ENCODE measurements at regions not wholly inside any gene's neighbourhood (a gene's known extent, or its start where the extent isn't known, plus 50 kb on each side); places are given as distances from the start of the nearest gene placed in this dataset.
"Not testable (repeated sequence)": the region's sequence is repeated elsewhere in the genome, so short reads cannot be mapped to it uniquely, and the experiment has no call there.

DNA sequence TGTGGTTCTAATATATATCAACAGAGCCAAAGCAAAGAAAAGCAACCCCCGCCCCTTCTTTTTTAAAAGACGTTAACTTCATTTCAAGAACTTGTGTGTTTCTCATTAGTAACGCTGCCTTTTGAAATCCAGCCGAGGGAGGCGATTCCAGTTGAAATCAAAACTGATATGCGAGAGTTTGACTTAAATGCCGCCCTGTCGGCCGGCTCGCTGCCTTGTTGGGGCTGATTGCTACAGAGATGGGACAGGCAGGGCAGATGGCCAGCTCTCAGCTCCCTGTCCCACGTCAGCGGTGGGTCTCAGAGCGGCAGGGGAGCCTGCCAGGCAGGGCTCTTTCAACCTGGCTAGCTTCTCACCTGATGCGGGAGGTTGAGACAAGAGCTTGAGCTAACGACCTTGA is 51.9 kb upstream of the ALX4 start:
- DNase-seq: peak; percentile 8

DNA sequence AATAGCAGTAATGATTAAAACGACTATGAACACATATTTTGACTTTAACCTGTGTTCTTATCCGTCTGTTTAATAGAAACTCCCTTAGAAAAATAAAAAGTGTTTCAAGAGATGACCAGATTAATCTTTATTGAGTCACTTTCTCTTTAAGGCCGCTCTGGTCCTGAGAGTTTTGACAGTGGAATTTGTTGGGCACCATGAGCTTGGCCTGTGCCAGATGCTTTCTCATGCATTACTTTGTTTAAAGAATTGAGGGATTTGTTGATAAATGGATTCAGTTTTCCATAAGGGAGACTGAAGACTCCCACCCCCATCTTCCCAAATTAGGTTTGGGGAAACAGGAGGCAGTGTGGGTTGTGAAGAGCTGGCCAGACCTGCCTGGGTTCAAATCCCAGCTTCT is 53.2 kb upstream of the ALX4 start:
- no peak for DNase-seq

DNA sequence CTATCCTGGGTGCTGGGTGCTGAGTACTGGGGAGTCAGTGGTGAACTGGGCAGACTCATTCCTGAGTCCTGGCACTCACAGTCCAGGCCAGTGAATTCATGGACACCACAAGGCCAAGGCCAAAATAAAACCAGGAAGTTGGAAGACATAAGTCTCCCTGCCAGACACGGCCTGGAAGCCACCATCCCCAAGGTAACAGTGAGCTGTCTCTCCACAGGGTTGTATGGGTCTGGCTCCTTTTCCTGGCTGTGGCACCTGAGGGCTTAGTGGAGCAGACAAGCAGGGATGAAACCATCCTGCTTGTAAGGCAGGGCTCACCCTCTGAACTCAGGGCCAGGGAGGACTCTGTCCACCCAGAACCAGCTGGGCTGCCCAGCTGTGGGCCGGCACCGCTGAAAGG is 54.7 kb upstream of the ALX4 start:
- no peak for DNase-seq

DNA sequence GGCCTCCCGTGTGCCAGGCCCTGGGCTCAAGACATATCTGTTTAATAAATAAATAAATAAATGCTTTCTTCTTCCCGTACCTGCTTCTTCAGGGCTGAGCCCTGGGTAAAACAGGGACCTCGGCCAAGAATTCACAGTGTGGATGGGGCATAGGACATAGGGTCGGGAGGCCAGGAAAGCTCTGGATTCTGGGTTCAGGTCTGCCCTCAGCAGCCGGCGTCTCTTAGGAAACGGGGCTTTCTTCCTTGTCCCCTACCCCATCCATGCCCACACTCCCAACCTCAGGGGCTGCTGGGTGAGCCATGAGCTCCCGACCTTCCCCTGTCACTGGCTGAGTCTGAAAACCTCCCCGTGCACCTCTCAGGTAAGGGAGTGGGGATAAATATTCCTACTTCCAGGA is 55.7 kb upstream of the ALX4 start:
- DNase-seq: no peak

DNA sequence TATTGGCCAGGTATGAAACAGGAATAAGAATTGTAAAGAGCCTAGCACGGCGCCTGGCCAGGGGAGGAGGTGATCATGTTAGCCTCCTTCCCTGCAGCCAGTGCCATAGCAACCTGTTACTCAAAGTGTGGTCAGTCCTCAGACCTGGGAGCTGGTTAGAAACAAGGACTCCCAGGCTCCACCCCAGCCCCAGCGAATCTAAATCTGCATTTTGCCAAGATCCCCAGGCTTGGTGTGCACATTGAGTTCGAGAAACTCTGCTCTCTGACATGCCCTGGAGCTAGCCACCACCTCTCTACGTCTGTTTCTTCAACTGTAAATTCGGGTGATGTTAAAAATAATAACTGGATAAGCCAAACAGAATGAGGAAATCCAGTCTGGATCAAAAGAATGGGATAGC is 56.1 kb upstream of the ALX4 start:
- DNase-seq: no peak

DNA sequence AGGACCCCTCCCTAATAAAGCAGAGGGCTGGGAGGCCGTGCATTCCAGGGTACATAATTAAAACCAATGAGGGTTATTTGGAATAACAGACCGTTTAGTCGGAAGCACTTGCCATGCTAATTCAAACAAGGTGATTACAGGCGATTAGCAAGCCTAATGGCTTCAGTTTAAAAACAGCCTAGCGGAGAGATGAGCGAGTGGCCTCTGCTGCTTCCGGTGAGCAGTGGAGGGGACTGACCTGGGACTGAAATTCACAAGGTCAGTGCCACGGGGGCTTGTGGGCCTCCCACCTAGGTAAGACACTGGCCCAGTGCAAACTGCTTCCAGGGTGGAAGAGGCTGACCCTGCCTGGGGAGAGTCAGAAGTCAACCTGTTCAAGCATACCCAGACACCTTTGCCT is 56.8 kb upstream of the ALX4 start:
- no peak for DNase-seq

DNA sequence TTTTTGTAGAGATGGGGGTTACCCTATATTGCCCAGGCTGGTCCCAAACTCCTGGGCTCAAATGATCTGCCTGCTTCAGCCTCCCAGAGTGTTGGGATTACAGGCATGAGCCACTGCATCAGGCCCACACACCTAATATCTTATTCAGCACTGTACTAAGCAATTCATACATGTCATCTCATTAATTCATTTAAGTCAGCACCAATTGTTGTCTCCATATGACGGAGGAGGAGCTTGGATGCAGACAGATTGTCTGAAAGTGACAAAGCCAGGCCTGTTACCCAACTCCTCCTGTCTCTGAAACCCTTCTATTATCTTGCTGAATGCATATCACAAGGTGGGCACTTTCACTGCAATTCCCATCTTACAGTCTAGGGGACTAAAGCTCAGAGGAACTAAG is 57.5 kb upstream of the ALX4 start:
- DNase-seq: no peak

DNA sequence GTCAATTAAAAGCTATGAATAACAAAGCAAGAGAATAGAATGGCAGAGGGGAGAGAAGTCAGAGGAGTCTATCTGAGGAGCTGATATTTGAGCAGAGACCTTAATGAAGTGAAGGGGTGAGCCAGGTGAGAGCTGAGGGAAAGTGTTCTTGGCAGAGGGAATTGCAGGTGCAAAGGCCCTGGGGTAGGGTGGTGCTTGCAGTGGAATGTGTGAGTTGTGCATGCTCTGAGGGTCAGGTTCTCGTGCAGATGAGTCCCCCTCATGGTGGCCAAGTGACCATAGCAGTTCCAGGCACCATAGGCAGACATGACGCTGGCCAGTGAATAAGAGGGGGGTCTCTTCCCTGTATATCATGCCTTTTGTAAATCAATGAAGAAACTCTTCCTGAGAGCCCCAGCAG is 58.9 kb upstream of the ALX4 start:
- no peak for DNase-seq

DNA sequence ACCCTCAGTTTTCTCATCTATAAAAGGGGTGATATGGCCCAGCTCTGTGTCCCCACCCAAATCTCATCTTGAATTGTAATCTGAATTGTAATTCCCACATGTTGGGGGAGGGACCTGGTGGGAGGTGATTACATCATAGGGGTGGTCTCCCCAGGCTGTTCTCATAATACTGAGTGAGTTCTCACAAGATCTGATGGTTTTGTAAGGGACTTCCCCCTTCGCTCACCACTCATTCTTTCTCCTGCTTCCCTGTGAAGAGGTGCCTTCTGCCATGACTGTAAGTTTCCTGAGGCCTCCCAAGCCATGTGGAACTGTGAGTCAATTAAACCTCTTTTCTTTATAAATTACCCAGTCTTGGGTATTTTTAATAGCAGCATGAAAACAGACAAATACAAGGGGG is 61.1 kb upstream of the ALX4 start:
- DNase-seq: not testable (repeated sequence)

DNA sequence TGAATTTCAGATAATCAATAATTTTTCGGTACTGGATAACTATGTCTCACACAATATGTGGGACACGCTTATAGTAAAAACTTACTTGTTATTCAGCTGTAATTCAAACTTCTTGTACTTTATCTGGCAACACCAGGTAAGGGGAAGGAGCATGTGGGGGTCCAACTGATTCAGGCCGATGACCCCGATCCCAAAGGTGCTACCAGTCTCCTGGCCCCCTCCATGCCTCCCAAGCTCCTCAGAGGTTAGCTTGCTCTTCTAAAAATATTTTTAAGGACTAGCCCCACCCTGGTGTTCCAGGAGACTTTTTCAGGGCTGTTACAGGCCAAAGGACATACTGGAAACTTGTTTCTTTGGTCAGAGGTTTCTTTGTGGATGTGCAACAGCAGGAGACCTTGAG is 61.8 kb upstream of the ALX4 start:
- DNase-seq: no peak

DNA sequence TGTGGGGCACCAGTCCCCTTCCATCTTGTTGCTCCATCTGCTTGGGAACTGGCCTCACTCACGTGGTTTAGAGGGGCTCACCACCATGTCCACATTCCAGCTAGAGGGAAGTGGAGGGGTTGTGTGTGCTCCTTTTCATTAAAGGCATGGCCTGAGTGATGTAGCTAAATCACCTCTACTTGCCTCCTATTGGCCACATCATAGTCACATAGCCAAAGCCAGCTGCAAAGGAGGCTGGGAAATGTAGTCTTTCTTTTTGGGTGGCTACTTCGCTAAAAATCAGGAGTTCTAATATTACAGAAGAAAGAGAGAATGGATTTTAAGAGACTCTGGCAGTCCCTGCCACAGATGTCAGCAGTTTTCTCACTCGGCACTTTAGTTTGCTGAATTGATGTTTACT is 63.0 kb upstream of the ALX4 start:
- no peak for DNase-seq

DNA sequence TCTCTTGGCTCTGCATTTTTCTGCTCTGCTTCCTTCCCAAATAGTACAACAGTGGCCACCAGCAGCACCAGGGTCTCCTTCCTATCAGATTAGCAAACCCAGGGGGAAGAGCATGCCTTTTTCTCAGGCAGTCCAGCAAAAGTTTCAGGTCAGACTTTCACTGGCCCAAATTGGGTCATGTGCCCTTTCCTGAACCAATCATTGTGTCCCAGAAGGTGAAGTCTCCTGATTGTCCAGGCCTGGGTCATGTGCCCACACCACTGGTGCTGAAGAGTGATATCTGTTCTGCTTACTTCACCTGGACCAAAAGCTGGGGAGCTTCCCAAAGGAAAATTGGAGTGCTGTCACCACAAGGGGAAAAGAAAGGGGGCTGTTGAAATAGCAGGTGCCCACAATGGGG is 64.1 kb upstream of the ALX4 start:
- DNase-seq: no peak

DNA sequence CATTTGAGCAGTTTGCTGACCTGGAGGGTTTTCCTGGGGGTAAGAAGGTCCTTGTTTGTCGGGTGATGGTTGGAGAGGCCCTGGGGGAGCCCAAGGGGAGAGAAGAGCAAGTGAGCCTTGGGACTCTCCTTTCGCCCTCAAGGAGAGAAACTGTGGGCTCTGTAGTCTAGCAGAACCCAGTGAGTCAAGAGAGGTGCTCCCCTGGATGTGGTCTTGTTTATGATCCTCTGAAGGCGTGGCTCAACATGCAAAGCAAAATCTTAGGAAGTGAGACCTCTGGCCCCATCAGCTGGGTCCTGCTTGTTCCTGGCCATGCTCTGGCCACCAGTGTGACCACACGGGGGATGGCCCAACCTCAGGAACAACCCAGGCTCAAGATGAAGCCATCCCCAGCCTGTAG is 66.5 kb upstream of the ALX4 start:
- no peak for DNase-seq

DNA sequence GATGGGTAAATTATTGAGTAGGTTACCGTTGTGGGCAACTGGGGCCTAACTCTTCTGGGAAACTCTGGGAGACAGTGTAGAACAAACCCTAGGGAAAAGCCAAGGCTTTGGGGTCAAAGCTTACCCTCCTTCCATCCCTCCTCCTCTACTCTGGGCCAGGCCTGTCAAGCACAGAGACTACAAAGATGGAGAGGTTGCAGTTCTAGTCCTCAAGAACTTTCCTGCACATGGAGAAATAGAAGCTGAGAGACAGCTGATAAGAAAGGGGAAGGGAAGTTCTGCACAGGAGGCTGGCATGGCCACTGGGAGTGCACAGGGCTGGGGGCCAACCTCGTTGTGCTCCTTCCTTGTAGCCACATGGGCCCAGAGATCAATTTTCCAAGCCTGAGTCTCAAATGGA is 67.2 kb upstream of the ALX4 start:
- no peak for DNase-seq

DNA sequence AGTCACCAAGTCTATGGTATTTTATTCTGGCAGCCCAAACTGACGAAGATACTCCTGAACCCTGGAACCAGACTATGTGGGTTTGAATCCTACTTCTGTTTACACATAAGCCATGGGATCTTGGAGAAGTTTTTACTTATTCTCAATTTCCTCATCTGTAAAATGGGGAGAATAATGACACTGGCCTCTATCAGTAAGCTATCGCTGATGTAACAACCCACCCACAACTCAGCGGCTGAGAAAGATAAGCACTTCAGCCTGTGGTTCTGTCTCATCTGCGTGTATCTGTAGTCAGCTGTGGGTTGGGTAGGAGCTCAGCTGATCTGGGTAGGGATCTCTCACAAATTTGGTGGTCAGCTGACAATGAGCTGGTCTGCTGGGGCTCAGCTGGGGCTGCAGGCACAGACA is 68.0 kb upstream of the ALX4 start:
- DNase-seq: no peak

DNA sequence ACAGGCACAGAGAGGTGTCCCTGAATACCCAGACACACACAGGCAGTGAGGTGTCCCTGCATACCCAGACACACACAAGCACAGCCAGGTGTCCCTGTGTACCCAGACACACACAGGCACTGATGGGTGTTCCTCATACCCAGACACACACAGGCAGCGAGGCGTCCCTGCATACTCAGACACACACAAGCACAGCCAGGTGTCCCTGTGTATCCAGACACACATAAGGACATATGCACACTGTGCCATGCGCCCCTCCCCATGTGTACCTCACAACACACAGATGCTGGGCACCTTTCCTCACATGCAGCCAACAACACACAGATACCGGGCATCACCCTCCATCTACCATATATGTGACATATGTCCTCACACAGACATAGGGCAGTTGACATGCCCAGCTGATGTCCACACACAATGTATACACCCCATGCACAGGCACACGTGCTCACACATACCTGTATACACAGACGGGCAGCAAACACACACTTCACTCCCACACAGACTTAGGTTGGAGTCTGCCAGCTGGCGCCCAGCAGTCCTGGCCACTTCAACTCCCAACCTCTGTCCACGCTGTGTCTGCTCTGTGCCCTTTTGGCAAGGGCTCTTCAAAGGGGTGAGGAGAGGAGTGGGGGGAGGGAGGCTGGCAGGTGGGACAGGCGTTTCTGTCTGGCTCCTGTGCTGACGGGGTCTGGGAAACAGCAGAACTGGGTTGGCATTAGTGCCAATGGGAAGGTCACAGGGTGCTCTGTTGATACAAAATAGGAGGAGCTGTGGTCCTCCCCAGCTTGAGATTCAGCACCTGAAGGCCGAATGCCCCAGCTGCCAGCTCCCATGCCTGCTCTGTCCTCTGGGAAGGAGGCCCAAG is 69.4 kb upstream of the ALX4 start:
- no peak for DNase-seq

DNA sequence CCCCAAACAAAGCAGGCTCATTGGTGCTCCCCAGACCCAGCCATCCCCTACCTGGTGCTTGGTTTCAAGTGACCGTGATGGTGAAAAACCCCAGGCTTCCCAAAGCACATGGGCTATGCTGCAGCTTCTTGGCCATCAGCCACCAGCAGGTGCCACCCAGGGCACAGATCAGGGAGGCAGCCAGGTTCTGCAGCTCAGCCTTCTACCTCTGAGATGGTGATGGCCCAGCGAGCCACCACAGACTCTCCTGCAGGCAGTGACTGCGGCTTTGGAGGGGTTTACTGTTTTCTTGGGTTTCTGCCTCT is 70.0 kb upstream of the ALX4 start:
- no peak for DNase-seq

DNA sequence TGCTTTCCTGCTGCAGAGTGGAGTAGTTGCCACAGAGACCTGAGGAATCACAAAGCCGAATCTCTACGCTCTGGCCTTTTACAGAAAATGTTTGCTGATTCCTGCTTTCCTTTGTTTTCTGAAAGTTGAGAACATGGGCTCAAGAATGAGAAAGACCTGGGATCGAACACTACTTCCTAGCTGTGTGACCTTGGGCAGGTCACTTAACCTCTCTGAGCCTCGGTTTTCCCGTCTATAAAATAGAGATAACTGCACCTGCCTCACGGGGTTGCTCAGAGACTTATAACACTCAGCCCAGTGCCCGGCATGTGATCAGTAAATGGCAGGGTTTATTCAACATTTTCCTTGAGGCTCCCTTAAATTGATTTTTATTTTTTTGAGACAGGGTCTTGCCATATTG is 70.9 kb upstream of the ALX4 start:
- no peak for DNase-seq

DNA sequence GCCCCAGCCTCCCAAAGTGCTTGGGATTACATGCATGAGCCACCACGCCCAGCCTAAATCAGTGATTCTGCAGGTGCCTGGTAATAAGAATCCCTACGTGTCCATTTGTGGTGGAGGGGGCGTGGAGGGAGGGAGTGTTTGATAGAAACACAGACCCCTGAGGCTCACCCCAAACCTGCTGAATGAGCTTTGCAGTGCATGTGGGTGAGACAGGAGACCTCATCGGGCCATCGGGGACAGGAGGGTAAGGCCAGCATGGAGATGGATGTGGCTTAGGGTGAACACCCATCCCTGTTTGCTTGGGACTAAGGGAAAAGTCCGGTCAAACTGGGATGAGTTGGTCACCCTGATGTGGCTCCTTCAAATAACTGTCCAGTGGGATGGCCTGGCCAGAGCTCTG is 71.3 kb upstream of the ALX4 start:
- no peak for DNase-seq

DNA sequence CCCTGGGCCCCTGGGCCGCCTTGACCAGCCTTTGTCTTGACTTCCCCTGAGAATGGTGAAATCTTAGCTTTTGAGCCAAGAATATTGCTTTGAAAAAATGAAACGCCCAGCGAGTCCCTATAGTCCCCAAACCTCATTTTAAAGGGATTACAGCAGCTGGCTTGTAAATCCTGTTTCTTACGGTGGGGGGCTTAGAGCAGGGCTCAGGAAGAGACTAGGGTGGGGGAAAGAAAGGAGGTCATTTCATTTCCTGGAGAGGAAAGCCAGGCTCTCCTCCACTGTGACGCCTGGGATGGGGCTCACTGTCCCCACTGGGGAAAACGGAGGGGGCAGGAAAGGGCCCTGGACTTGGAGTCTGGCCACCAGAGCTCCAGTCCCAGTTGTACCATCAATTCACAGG is 72.2 kb upstream of the ALX4 start:
- no peak for DNase-seq

DNA sequence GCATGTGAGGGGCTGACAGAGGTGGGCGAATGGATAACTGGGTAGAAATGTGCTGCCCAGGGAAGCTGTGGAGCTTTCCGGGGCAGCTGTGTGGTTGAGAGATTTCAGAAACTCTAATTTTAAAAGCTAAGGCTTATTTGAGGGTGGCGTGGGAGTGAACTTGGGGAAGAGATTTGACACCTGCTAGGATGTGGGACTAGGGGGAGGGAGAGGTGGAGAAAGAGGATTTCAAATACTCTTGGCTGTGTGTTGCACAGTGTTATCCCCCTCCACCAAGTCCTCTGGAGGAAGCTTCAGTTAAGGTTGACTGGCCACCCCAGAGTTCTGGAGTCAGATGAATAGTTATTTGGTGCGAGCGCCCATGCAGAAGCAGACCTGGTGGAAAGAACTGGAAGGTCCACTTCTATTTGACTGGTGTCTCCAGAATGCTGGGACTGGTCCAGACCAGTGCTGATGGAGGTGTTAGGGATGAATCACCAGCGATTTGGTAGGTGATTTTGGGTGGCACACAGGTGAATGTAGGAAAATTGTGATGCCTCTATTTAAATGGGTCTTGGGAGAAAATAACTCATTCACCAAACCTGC is 72.8 kb upstream of the ALX4 start:
- DNase-seq: no peak

DNA sequence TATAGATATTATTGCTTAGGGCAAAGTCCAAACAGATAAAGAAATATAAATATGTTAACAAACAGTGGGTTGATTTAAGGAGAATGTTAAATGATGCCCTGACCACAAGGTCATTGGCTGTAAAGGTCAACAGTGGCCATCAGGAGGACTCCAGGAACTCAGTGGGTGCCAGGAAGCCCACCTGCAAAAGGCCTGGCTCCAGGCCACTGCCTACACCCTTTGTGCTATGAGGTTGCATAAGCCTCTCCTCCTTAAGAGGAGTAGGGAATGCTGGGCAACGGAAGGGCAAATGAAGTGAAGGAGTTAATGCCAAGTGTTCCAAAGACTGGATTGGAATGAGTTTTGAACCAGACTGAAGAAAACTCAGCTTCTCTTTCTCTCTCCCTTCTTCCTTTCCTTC is 73.3 kb upstream of the ALX4 start:
- DNase-seq: no peak

DNA sequence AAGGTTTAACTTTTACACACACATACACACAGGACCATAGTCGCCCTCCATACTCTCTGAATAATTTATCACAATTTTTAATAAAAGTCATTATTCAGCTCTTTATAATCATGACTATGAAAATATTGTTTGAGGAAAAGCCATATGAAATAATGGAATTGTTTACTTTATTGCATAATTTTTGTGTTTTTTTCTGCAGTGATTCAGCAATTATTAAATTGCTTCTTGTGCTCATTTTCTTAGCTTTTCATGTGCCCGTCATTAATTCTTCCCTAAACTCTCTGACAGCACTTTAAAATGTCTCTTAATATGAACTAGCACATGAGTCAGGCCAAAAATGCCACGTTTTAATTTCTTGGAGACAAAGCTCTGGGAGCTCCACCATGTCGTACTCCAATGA is 77.5 kb upstream of the ALX4 start:
- DNase-seq: no peak

DNA sequence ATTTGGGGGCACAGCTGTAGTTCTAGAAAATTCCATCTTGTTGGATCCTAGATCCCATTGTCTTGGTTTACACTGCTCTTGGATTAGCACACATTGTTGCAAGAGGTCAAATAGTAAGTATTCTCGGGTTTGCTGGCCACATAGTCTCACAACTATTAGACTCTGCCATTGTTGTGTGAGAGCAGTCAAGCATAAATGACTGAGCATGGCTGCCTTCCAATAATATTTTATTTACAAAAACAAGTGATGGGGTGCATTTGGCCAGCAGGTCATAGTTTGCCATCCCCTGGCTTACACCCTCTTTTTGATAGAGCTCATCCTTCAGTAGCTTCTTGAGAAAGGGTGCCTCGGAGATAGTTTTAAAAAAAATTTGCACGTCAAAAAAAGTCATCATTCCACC is 77.9 kb upstream of the ALX4 start:
- no peak for DNase-seq
